ENCODE measurements at regions not wholly inside any gene's neighbourhood (a gene's known extent, or its start where the extent isn't known, plus 50 kb on each side); places are given as distances from the start of the nearest gene placed in this dataset.

DNA sequence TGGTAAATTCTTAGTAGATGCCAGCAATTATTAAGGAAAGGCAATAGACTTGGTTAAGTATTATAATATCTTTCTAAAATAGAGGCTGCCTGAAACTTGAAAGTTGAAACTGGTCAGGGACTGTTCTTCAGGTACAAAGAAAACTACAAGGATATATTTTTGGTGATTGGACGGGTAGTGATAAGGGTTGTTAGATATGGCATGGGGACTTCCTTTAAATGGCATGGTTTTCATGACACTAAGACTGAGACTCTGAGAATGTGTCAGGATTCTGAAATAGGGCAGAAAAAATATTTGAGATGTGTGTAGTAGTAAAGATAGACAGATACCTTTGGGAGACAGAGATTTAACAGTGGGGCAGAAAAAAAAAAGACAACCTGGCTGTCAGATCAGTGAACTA, 108.4 kb upstream of the SLC5A12 start:
- no peak overlapping the region for H3K4me2 ChIP-seq (ENCODE audit: insufficient read depth, insufficient read length, low read length)
- no peak overlapping the region for H3K18ac ChIP-seq (ENCODE audit: insufficient read length, low read depth, low read length)
- Mint-ChIP-seq H3K27ac (no peak overlapping the region), H3K4me1 (no peaks in the 10 kb centered on the region), H3K36me3 (ENCODE audit: insufficient read depth in 1 of 3, low read depth in 3 of 3) (peaks cover 0 to 3% (median 0%) of the 10 kb centered on the region in 3 experiments; a peak in 2 of 7 replicates), H3K27me3 (ENCODE audit: low read depth) (no peaks in the 10 kb centered on the region), H3K4me3 (no peak overlapping the region), H3K9me3 (peaks cover 2 to 5% of the 10 kb centered on the region in 2 experiments; a peak in 4 of 5 replicates)
- H3K23ac ChIP-seq (ENCODE audit: insufficient read length, low read depth, low read length), result no peak overlapping the region
- H4K8ac ChIP-seq (replicated peaks; ENCODE audit: insufficient read length, low read depth, low read length), result no peak overlapping the region
- no peak overlapping the region for H2AFZ ChIP-seq (ENCODE audit: low read length)
- H3K4me1 ChIP-seq (ENCODE audit: insufficient read depth, low read length), result no peaks in the 10 kb centered on the region
- H2BK15ac ChIP-seq (ENCODE audit: low read depth, low read length), result no peak overlapping the region
- no peak overlapping the region for H3K9ac ChIP-seq (ENCODE audit: extremely low read depth, insufficient read length, low read length)
- H2AK5ac ChIP-seq (ENCODE audit: insufficient read length, low read length), result no peak overlapping the region
- H3K9me3 ChIP-seq (ENCODE audit: control insufficient read depth, low read depth, low read length), result no peaks in the 10 kb centered on the region
- no peak for DNase-seq
- H4K5ac ChIP-seq (ENCODE audit: insufficient read length, low read depth, low read length), result no peak overlapping the region
- H3K56ac ChIP-seq (ENCODE audit: insufficient read length, low read depth, low read length), result no peak overlapping the region
- H2BK5ac ChIP-seq (ENCODE audit: insufficient read length, low read length), result no peak overlapping the region
- no peak overlapping the region for H2BK12ac ChIP-seq (ENCODE audit: insufficient read length, low read depth, low read length)
- H4K91ac ChIP-seq (ENCODE audit: insufficient read length, low read depth, low read length), result no peak overlapping the region
- no peak overlapping the region for H2BK120ac ChIP-seq (ENCODE audit: low read depth, low read length, poor library complexity, severe bottlenecking)
- H3T11ph ChIP-seq (ENCODE audit: low read length), result no peak overlapping the region
- TF ChIP-seq, protein P1, sequence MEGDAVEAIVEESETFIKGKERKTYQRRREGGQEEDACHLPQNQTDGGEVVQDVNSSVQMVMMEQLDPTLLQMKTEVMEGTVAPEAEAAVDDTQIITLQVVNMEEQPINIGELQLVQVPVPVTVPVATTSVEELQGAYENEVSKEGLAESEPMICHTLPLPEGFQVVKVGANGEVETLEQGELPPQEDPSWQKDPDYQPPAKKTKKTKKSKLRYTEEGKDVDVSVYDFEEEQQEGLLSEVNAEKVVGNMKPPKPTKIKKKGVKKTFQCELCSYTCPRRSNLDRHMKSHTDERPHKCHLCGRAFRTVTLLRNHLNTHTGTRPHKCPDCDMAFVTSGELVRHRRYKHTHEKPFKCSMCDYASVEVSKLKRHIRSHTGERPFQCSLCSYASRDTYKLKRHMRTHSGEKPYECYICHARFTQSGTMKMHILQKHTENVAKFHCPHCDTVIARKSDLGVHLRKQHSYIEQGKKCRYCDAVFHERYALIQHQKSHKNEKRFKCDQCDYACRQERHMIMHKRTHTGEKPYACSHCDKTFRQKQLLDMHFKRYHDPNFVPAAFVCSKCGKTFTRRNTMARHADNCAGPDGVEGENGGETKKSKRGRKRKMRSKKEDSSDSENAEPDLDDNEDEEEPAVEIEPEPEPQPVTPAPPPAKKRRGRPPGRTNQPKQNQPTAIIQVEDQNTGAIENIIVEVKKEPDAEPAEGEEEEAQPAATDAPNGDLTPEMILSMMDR (conservative IDR thresholded peaks at IDR 0.05), result no peak
- H4K20me1 ChIP-seq (ENCODE audit: control insufficient read depth, insufficient read depth, insufficient read length), result no peaks in the 10 kb centered on the region
- H3K79me2 ChIP-seq (ENCODE audit: insufficient read depth, low read length), result no peaks in the 10 kb centered on the region
- H3K27me3 ChIP-seq (ENCODE audit: insufficient read depth, low read length), result no peaks in the 10 kb centered on the region
- no peak overlapping the region for H3K4ac ChIP-seq (ENCODE audit: low read depth, low read length)
- no peaks in the 10 kb centered on the region for H3K23me2 ChIP-seq (ENCODE audit: insufficient read length, low read depth, low read length, poor library complexity, severe bottlenecking)
- 100% methylated on average over 1 of the region's 1 CpG for WGBS (ENCODE audit: extremely low coverage, insufficient read length, low lambda C conversion rate)
- no peak overlapping the region for H2BK20ac ChIP-seq (ENCODE audit: low read depth, low read length, poor library complexity, severe bottlenecking)
- no peak overlapping the region for H3K14ac ChIP-seq (ENCODE audit: insufficient read depth, low read length)
- H3K79me1 ChIP-seq (ENCODE audit: insufficient read depth, low read depth, low read length, poor library complexity, severe bottlenecking), result no peaks in the 10 kb centered on the region
- H3K27ac ChIP-seq (ENCODE audit: insufficient read length, low read depth, low read length), result no peak overlapping the region
